H7 (cell line): ENCODE measurements at regions not wholly inside any gene's neighbourhood (a gene's known extent, or its start where the extent isn't known, plus 50 kb on each side); places are given as distances from the start of the nearest gene placed in this dataset.

Source experiments
- DNase-seq: peaks from one replicate; pipeline ENCODE4 v3.0.0; 2012
- H3K27me3 ChIP-seq: 2 replicates; pipeline ENCODE4 v1.6.0; 2011; ENCODE audit warnings: mild to moderate bottlenecking, low read length; ENCODE audit not compliant: control insufficient read depth, insufficient read depth
- H3K36me3 ChIP-seq: replicated peaks from 2 replicates; pipeline ENCODE4 v1.5.1; 2011; ENCODE audit warnings: low read length; ENCODE audit not compliant: control insufficient read depth, insufficient read depth
- H3K4me3 ChIP-seq: 2 replicates; pipeline ENCODE4 v1.5.1; 2011; ENCODE audit warnings: low read depth, mild to moderate bottlenecking, control low read depth, low read length, moderate library complexity; ENCODE audit not compliant: insufficient read depth

GRCh38 chr13:74696148-74696922, 562.1 kb upstream of the KLF12 start:
- H3K27me3 ChIP-seq, result no peaks in the 10 kb centered on the region
- no peak overlapping the region for H3K4me3 ChIP-seq
- DNase-seq, result no peak
- H3K36me3 ChIP-seq, result no peaks in the 10 kb centered on the region

GRCh38 chr13:74695021-74695800, 561.0 kb upstream of the KLF12 start:
- no peak for DNase-seq
- H3K27me3 ChIP-seq, result no peaks in the 10 kb centered on the region

GRCh38 chr13:74687442-74688182, 553.4 kb upstream of the KLF12 start:
- Histone ChIP-seq H3K36me3 (no peaks in the 10 kb centered on the region), H3K27me3 (no peaks in the 10 kb centered on the region), H3K4me3 (no peak overlapping the region)
- no peak for DNase-seq

More at GRCh38 chr13:74695021-74695800, 561.0 kb upstream of the KLF12 start:
- no peaks in the 10 kb centered on the region for H3K36me3 ChIP-seq
- H3K4me3 ChIP-seq, result no peak overlapping the region

GRCh38 chr13:74683411-74683810, 549.2 kb upstream of the KLF12 start:
- H3K36me3 ChIP-seq, result no peaks in the 10 kb centered on the region
- no peak for DNase-seq
- H3K4me3 ChIP-seq, result no peak overlapping the region
- no peaks in the 10 kb centered on the region for H3K27me3 ChIP-seq

GRCh38 chr13:74682746-74683145, 548.5 kb upstream of the KLF12 start:
- Histone ChIP-seq H3K27me3 (no peaks in the 10 kb centered on the region), H3K36me3 (no peaks in the 10 kb centered on the region), H3K4me3 (no peak overlapping the region)
- no peak for DNase-seq

GRCh38 chr13:74681891-74682290, 547.7 kb upstream of the KLF12 start:
- Histone ChIP-seq H3K4me3 (no peak overlapping the region), H3K27me3 (no peaks in the 10 kb centered on the region), H3K36me3 (no peaks in the 10 kb centered on the region)
- DNase-seq, result no peak

GRCh38 chr13:74678308-74678965, 544.2 kb upstream of the KLF12 start:
- Histone ChIP-seq H3K36me3 (no peaks in the 10 kb centered on the region), H3K4me3 (no peak overlapping the region), H3K27me3 (no peaks in the 10 kb centered on the region)
- DNase-seq, result no peak

GRCh38 chr13:74675972-74676371, 541.8 kb upstream of the KLF12 start:
- Histone ChIP-seq H3K4me3 (no peak overlapping the region), H3K36me3 (no peaks in the 10 kb centered on the region), H3K27me3 (no peaks in the 10 kb centered on the region)
- no peak for DNase-seq

GRCh38 chr13:74675182-74675581, 541.0 kb upstream of the KLF12 start:
- Histone ChIP-seq H3K4me3 (no peak overlapping the region), H3K36me3 (no peaks in the 10 kb centered on the region), H3K27me3 (no peaks in the 10 kb centered on the region)
- no peak for DNase-seq

- no peak for DNase-seq
- Histone ChIP-seq H3K4me3 (no peak overlapping the region), H3K27me3 (no peaks in the 10 kb centered on the region), H3K36me3 (no peaks in the 10 kb centered on the region)
Measured at GRCh38 chr13:74674720-74675119, 540.5 kb upstream of the KLF12 start.

GRCh38 chr13:74669149-74669548, 534.9 kb upstream of the KLF12 start:
- no peak for DNase-seq
- H3K36me3 ChIP-seq, result no peaks in the 10 kb centered on the region
- H3K4me3 ChIP-seq, result no peak overlapping the region
- no peaks in the 10 kb centered on the region for H3K27me3 ChIP-seq

- Histone ChIP-seq H3K4me3 (no peak overlapping the region), H3K36me3 (no peaks in the 10 kb centered on the region), H3K27me3 (no peaks in the 10 kb centered on the region)
- no peak for DNase-seq
Measured at GRCh38 chr13:74667656-74668203, 533.5 kb upstream of the KLF12 start.

GRCh38 chr13:74662905-74663304, 528.7 kb upstream of the KLF12 start:
- no peak overlapping the region for H3K4me3 ChIP-seq
- DNase-seq, result no peak
- no peaks in the 10 kb centered on the region for H3K36me3 ChIP-seq
- H3K27me3 ChIP-seq, result no peaks in the 10 kb centered on the region

GRCh38 chr13:74661851-74662250, 527.6 kb upstream of the KLF12 start:
- no peaks in the 10 kb centered on the region for H3K36me3 ChIP-seq
- H3K4me3 ChIP-seq, result no peak overlapping the region
- no peaks in the 10 kb centered on the region for H3K27me3 ChIP-seq
- DNase-seq, result no peak
